H9 (cell line): ENCODE measurements at regions not wholly inside any gene's neighbourhood (a gene's known extent, or its start where the extent isn't known, plus 50 kb on each side); places are given as distances from the start of the nearest gene placed in this dataset.

Source experiments
- DNase-seq: peaks from one replicate; pipeline ENCODE4 v3.0.0-alpha.2; 2017
- H2AFZ ChIP-seq: one replicate; pipeline ENCODE4 v1.6.1; 2013; ENCODE audit warnings: mild to moderate bottlenecking, low read length, control low read depth, moderate library complexity
- H2AK5ac ChIP-seq: 2 replicates; pipeline ENCODE4 v1.6.1; 2013; ENCODE audit warnings: low read length, control low read depth, mixed read lengths; ENCODE audit not compliant: insufficient read length
- H2BK120ac ChIP-seq: one replicate; pipeline ENCODE4 v1.6.1; 2013; ENCODE audit warnings: low read depth, mild to moderate bottlenecking, low read length, control low read depth, inconsistent platforms; ENCODE audit not compliant: poor library complexity, severe bottlenecking
- H2BK12ac ChIP-seq: 2 replicates; pipeline ENCODE4 v1.6.1; 2013; ENCODE audit warnings: low read length, control low read depth, mixed read lengths, low read depth; ENCODE audit not compliant: insufficient read length
- H2BK15ac ChIP-seq: 2 replicates; pipeline ENCODE4 v1.6.1; 2013; ENCODE audit warnings: low read depth, low read length, control low read depth
- H2BK20ac ChIP-seq: one replicate; pipeline ENCODE4 v1.6.1; 2013; ENCODE audit warnings: low read depth, mild to moderate bottlenecking, low read length, control low read depth, inconsistent platforms; ENCODE audit not compliant: poor library complexity, severe bottlenecking
- H2BK5ac ChIP-seq: 2 replicates; pipeline ENCODE4 v1.6.1; 2013; ENCODE audit warnings: low read length, control low read depth, mixed read lengths; ENCODE audit not compliant: insufficient read length
- H3K14ac ChIP-seq: 2 replicates; pipeline ENCODE4 v1.6.1; 2013; ENCODE audit warnings: low read length, control low read depth; ENCODE audit not compliant: insufficient read depth
- H3K18ac ChIP-seq: 2 replicates; pipeline ENCODE4 v1.6.1; 2013; ENCODE audit warnings: low read depth, mild to moderate bottlenecking, mixed read lengths, low read length, control low read depth; ENCODE audit not compliant: insufficient read length
- H3K23ac ChIP-seq: 2 replicates; pipeline ENCODE4 v1.6.1; 2013; ENCODE audit warnings: low read length, control low read depth, mixed read lengths, low read depth; ENCODE audit not compliant: insufficient read length
- H3K23me2 ChIP-seq: 2 replicates; pipeline ENCODE4 v1.6.1; 2013; ENCODE audit warnings: low read depth, mild to moderate bottlenecking, mixed read lengths, low read length, control low read depth; ENCODE audit not compliant: insufficient read length, poor library complexity, severe bottlenecking
- H3K27ac ChIP-seq: 2 replicates; pipeline ENCODE4 v1.5.1; 2013; ENCODE audit warnings: low read length, control low read depth, mixed read lengths, low read depth; ENCODE audit not compliant: insufficient read length
- H3K27me3 ChIP-seq: 2 replicates; pipeline ENCODE4 v1.6.1; 2013; ENCODE audit warnings: low read length, control low read depth, inconsistent platforms; ENCODE audit not compliant: insufficient read depth
- H3K4ac ChIP-seq: 2 replicates; pipeline ENCODE4 v1.6.1; 2013; ENCODE audit warnings: low read depth, mild to moderate bottlenecking, control low read depth, inconsistent platforms, low read length, moderate library complexity
- H3K4me1 ChIP-seq: 2 replicates; pipeline ENCODE4 v1.6.1; 2013; ENCODE audit warnings: low read length, control low read depth, inconsistent platforms; ENCODE audit not compliant: insufficient read depth
- H3K4me2 ChIP-seq: 2 replicates; pipeline ENCODE4 v1.6.1; 2013; ENCODE audit warnings: low read length, control low read depth, mixed read lengths; ENCODE audit not compliant: insufficient read length, insufficient read depth
- H3K56ac ChIP-seq: 2 replicates; pipeline ENCODE4 v1.6.1; 2013; ENCODE audit warnings: low read depth, mild to moderate bottlenecking, mixed read lengths, low read length, control low read depth; ENCODE audit not compliant: insufficient read length
- H3K79me1 ChIP-seq: 2 replicates; pipeline ENCODE4 v1.6.1; 2013; ENCODE audit warnings: low read depth, mild to moderate bottlenecking, moderate library complexity, low read length, control low read depth, inconsistent platforms; ENCODE audit not compliant: insufficient read depth, poor library complexity, severe bottlenecking
- H3K79me2 ChIP-seq: 2 replicates; pipeline ENCODE4 v1.6.1; 2013; ENCODE audit warnings: low read length, control low read depth, inconsistent platforms; ENCODE audit not compliant: insufficient read depth
- H3K9ac ChIP-seq: 2 replicates; pipeline ENCODE4 v1.6.1; 2013; ENCODE audit warnings: low read length, control low read depth, mixed read lengths; ENCODE audit not compliant: insufficient read length; ENCODE audit errors: extremely low read depth
- H3K9me3 ChIP-seq: one replicate; pipeline ENCODE4 v1.6.1; 2013; ENCODE audit warnings: low read depth, low read length, inconsistent platforms; ENCODE audit not compliant: control insufficient read depth
- H3T11ph ChIP-seq: one replicate; pipeline ENCODE4 v1.6.1; 2013; ENCODE audit warnings: mild to moderate bottlenecking, low read length, control low read depth, inconsistent platforms
- H4K20me1 ChIP-seq: one replicate; pipeline ENCODE4 v1.6.1; 2013; ENCODE audit not compliant: control insufficient read depth, insufficient read length, insufficient read depth
- H4K5ac ChIP-seq: 2 replicates; pipeline ENCODE4 v1.6.1; 2013; ENCODE audit warnings: low read depth, mild to moderate bottlenecking, mixed read lengths, low read length, control low read depth; ENCODE audit not compliant: insufficient read length
- H4K8ac ChIP-seq: replicated peaks from 2 replicates; pipeline ENCODE4 v1.6.1; 2013; ENCODE audit warnings: low read length, control low read depth, mixed read lengths, low read depth; ENCODE audit not compliant: insufficient read length
- H4K91ac ChIP-seq: 2 replicates; pipeline ENCODE4 v1.6.1; 2013; ENCODE audit warnings: low read depth, mild to moderate bottlenecking, moderate library complexity, mixed read lengths, low read length, control low read depth; ENCODE audit not compliant: insufficient read length
- H3K27ac Mint-ChIP-seq, 3 experiments: 2 replicates in 2 of 3; 3 replicates in 1 of 3; pipeline ENCODE4 v1.8.0; 2020 to 2021; ENCODE audit warnings: mixed read lengths in 3 of 3, mild to moderate bottlenecking in 1 of 3, moderate library complexity in 1 of 3
- H3K27me3 Mint-ChIP-seq: 2 replicates; pipeline ENCODE4 v1.8.0; 2021; ENCODE audit warnings: low read depth, mild to moderate bottlenecking, moderate library complexity, mixed read lengths
- H3K36me3 Mint-ChIP-seq, 3 experiments: 2 replicates in 2 of 3; 3 replicates in 1 of 3; pipeline ENCODE4 v1.8.0; 2020 to 2021; ENCODE audit warnings: low read depth in 3 of 3, mixed read lengths in 3 of 3; ENCODE audit not compliant: insufficient read depth in 1 of 3
- H3K4me1 Mint-ChIP-seq, 2 experiments: 2 replicates each; pipeline ENCODE4 v1.8.0; 2020; ENCODE audit warnings: mixed read lengths in 2 of 2
- H3K4me3 Mint-ChIP-seq, 2 experiments: 2 replicates in 1 of 2; 3 replicates in 1 of 2; pipeline ENCODE4 v1.8.0; 2020 to 2021; ENCODE audit warnings: mild to moderate bottlenecking in 2 of 2, mixed read lengths in 2 of 2, moderate library complexity in 1 of 2
- H3K9me3 Mint-ChIP-seq, 2 experiments: 2 replicates in 1 of 2; 3 replicates in 1 of 2; pipeline ENCODE4 v1.8.0; 2020; ENCODE audit warnings: mild to moderate bottlenecking in 2 of 2, mixed read lengths in 2 of 2, moderate library complexity in 1 of 2
- CTCF ChIP-seq: fragments of 200-600 bp; sonication (generic); conservative IDR thresholded peaks from 3 replicates; pipeline ENCODE4 v1.8.0; 2021; ENCODE audit warnings: antibody characterized with exemption, mild to moderate bottlenecking
- WGBS: extraction: QIAGEN DNeasy Blood & Tissue Kit; methylation state at CpG from one replicate; pipeline ENCODE4 v1.1.7; 2013; ENCODE audit warnings: missing lambda C conversion rate, low lambda C conversion rate, mixed read lengths; ENCODE audit not compliant: insufficient read length; ENCODE audit errors: extremely low coverage; 5-methylcytosine and 5-hydroxymethylcytosine counted together

DNA sequence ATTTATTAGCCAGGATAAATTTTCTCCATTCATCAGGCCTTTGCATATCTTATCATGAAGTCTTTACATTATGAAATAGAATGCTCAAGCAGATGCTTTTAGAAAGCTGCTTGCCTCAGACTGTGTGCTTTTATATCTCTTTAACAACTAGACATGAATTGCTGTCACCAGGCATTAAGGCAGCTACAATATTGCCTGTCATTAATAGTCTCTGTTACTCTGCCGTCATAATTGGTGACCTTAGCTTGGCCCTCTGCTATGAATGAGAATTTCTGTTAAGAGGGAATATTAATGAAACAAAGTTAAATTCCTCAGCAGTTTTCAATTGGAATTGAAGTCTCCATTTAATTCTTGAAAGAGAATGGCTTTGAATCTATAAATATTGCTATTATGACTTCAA lies 266.8 kb upstream of the MIS18BP1 start:
- Histone ChIP-seq H3K14ac (no peak overlapping the region), H2BK120ac (no peak overlapping the region), H3K27ac (no peak overlapping the region), H3K4me2 (no peak overlapping the region), H2AFZ (no peak overlapping the region), H3K79me2 (no peaks in the 10 kb centered on the region), H2BK12ac (no peak overlapping the region), H3K56ac (no peak overlapping the region), H3T11ph (no peak overlapping the region), H3K27me3 (no peaks in the 10 kb centered on the region), H4K5ac (no peak overlapping the region), H3K18ac (no peak overlapping the region), H2BK5ac (no peak overlapping the region), H4K8ac (no peak overlapping the region), H2BK20ac (no peak overlapping the region), H2BK15ac (no peak overlapping the region), H3K9me3 (no peaks in the 10 kb centered on the region), H3K4ac (no peak overlapping the region), H4K20me1 (no peaks in the 10 kb centered on the region), H3K9ac (no peak overlapping the region), H3K23ac (no peak overlapping the region), H3K79me1 (no peaks in the 10 kb centered on the region), H2AK5ac (no peak overlapping the region), H4K91ac (no peak overlapping the region), H3K23me2 (no peaks in the 10 kb centered on the region), H3K4me1 (no peaks in the 10 kb centered on the region)
- Mint-ChIP-seq H3K9me3 (peaks cover 0 to 2% of the 10 kb centered on the region in 2 experiments; a peak in 2 of 5 replicates), H3K4me3 (no peak overlapping the region), H3K27ac (no peak overlapping the region), H3K27me3 (no peaks in the 10 kb centered on the region), H3K4me1 (no peaks in the 10 kb centered on the region), H3K36me3 (no peaks in the 10 kb centered on the region; a peak in 1 of 7 replicates)
- no peak for TF ChIP-seq CTCF
- WGBS = no CpG with 5 or more reads among the region's 1 CpG
- DNase-seq = no peak
